IMR-90 (cell line): ENCODE measurements at regions not wholly inside any gene's neighbourhood (a gene's known extent, or its start where the extent isn't known, plus 50 kb on each side); places are given as distances from the start of the nearest gene placed in this dataset.

ENCODE experiments used
- ATAC-seq: fragments of 200-7000 bp; cut with Tn5 transposase; 2 replicates; pipeline ENCODE4 v1.9.1; 2020; ENCODE audit warnings: low read depth, mild to moderate bottlenecking, moderate library complexity
- BruUV-seq: library from RNA; stranded (reverse); fragments of 400-500 nt; replicated peaks from 2 replicates; lab custom pipeline; 2021; lab: Mats Ljungman, UMichigan
- CTCF ChIA-PET: fragments of 300-600 bp; formaldehyde crosslinking; extraction: SDS; loops from one replicate; lab custom pipeline; 2021; ENCODE audit warnings: antibody characterized with exemption; lab: Yijun Ruan, JAX
- POLR2A ChIA-PET: fragments of 300-600 bp; sonication (Branson Sonifier 250); formaldehyde crosslinking; loops from one replicate; lab custom pipeline; 2022; ENCODE audit warnings: antibody characterized with exemption; ENCODE audit not compliant: unreplicated experiment; lab: Charles Lee
- DNase-seq: peaks from one replicate; pipeline ENCODE4 v3.0.0; 2013
- H2AFZ ChIP-seq: replicated peaks from 2 replicates; pipeline ENCODE3; 2013; ENCODE audit warnings: low read length, mild to moderate bottlenecking; ENCODE audit not compliant: poor library complexity
- H2AK5ac ChIP-seq: 2 replicates; pipeline ENCODE4 v1.6.1; 2013; ENCODE audit warnings: low read depth, low read length, inconsistent platforms
- H2AK9ac ChIP-seq: replicated peaks from 2 replicates; pipeline ENCODE3; 2013; ENCODE audit warnings: mild to moderate bottlenecking, low read depth, low read length, moderate library complexity; ENCODE audit not compliant: poor library complexity
- H2BK120ac ChIP-seq: 2 replicates; pipeline ENCODE4 v1.6.1; 2013; ENCODE audit warnings: low read depth, low read length, inconsistent platforms
- H2BK15ac ChIP-seq: 3 replicates; pipeline ENCODE4 v1.6.1; 2013; ENCODE audit warnings: low read depth, low read length, inconsistent platforms
- H2BK20ac ChIP-seq: 2 replicates; pipeline ENCODE4 v1.6.1; 2013; ENCODE audit warnings: low read depth, mild to moderate bottlenecking, inconsistent platforms, low read length, moderate library complexity
- H2BK5ac ChIP-seq: 2 replicates; pipeline ENCODE4 v1.6.1; 2013; ENCODE audit warnings: mild to moderate bottlenecking, low read depth, low read length, inconsistent platforms; ENCODE audit not compliant: poor library complexity, severe bottlenecking
- H3K14ac ChIP-seq: replicated peaks from 2 replicates; pipeline ENCODE4 v1.6.1; 2013; ENCODE audit warnings: low read depth, low read length, inconsistent platforms
- H3K18ac ChIP-seq: 2 replicates; pipeline ENCODE4 v1.6.1; 2013; ENCODE audit warnings: low read depth, low read length, control low read depth
- H3K23ac ChIP-seq: 2 replicates; pipeline ENCODE4 v1.6.1; 2013; ENCODE audit warnings: low read depth, low read length, inconsistent platforms
- H3K27ac ChIP-seq: 2 replicates; pipeline ENCODE4 v1.5.1; 2013; ENCODE audit warnings: mild to moderate bottlenecking, control low read depth, low read length; ENCODE audit not compliant: insufficient read depth
- H3K27me3 ChIP-seq: 2 replicates; pipeline ENCODE4 v1.6.1; 2013; ENCODE audit warnings: low read length; ENCODE audit not compliant: control insufficient read depth, insufficient read depth
- H3K36me3 ChIP-seq: 2 replicates; pipeline ENCODE4 v1.6.1; 2013; ENCODE audit warnings: low read length, mixed read lengths; ENCODE audit not compliant: control insufficient read depth, insufficient read depth
- H3K4ac ChIP-seq: 2 replicates; pipeline ENCODE4 v1.6.1; 2013; ENCODE audit warnings: low read depth, low read length, inconsistent platforms
- H3K4me1 ChIP-seq: 2 replicates; pipeline ENCODE4 v1.6.1; 2013; ENCODE audit warnings: low read length, mixed read lengths; ENCODE audit not compliant: control insufficient read depth, insufficient read depth
- H3K4me2 ChIP-seq: 2 replicates; pipeline ENCODE4 v1.6.1; 2013; ENCODE audit warnings: low read depth, mild to moderate bottlenecking, control low read depth, low read length, moderate library complexity
- H3K4me3 ChIP-seq: 2 replicates; pipeline ENCODE4 v1.5.1; 2013; ENCODE audit warnings: low read depth, mild to moderate bottlenecking, control low read depth, low read length, moderate library complexity; ENCODE audit not compliant: insufficient read depth
- H3K56ac ChIP-seq: 2 replicates; pipeline ENCODE4 v1.6.1; 2013; ENCODE audit warnings: low read length, inconsistent platforms; ENCODE audit not compliant: insufficient read depth; ENCODE audit errors: extremely low read depth
- H3K79me1 ChIP-seq, 2 experiments: 2 replicates each; pipeline ENCODE4 v1.6.1; 2013; ENCODE audit warnings: low read length in 2 of 2, inconsistent platforms in 1 of 2, low read depth in 1 of 2
- H3K9ac ChIP-seq: 2 replicates; pipeline ENCODE4 v1.6.1; 2013; ENCODE audit warnings: low read depth, low read length, control low read depth
- H3K9me1 ChIP-seq: 2 replicates; pipeline ENCODE4 v1.6.1; 2013; ENCODE audit warnings: low read length, inconsistent platforms; ENCODE audit not compliant: insufficient read depth
- H3K9me3 ChIP-seq: 2 replicates; pipeline ENCODE4 v1.6.1; 2013; ENCODE audit warnings: low read length; ENCODE audit not compliant: control insufficient read depth, insufficient read depth
- H4K20me1 ChIP-seq: 2 replicates; pipeline ENCODE4 v1.6.1; 2013; ENCODE audit warnings: low read length, inconsistent platforms; ENCODE audit not compliant: insufficient read depth
- H4K5ac ChIP-seq: 2 replicates; pipeline ENCODE4 v1.6.1; 2013; ENCODE audit warnings: mild to moderate bottlenecking, low read depth, low read length, control low read depth
- H4K8ac ChIP-seq, 2 experiments: 2 replicates each; pipeline ENCODE4 v1.6.1; 2013; ENCODE audit warnings: low read depth in 2 of 2, low read length in 2 of 2, control low read depth in 1 of 2, inconsistent platforms in 1 of 2
- H4K91ac ChIP-seq: 2 replicates; pipeline ENCODE4 v1.6.1; 2013; ENCODE audit warnings: low read depth, low read length, inconsistent platforms; ENCODE audit not compliant: insufficient read depth
- CEBPB ChIP-seq: IDR thresholded peaks from 2 replicates; pipeline ENCODE4 v1.6.1; 2012; ENCODE audit warnings: low read depth, low read length, improper control_type of control experiment
- MAFK ChIP-seq: IDR thresholded peaks from 2 replicates; pipeline ENCODE4 v1.6.1; 2012; ENCODE audit warnings: low read depth, low read length, improper control_type of control experiment
- MAZ ChIP-seq: IDR thresholded peaks from 2 replicates; pipeline ENCODE4 v1.6.1; 2012; ENCODE audit warnings: low read depth, mild to moderate bottlenecking, low read length, improper control_type of control experiment, moderate library complexity, borderline replicate concordance
- MXI1 ChIP-seq: IDR thresholded peaks from 2 replicates; pipeline ENCODE4 v1.6.1; 2012; ENCODE audit warnings: low read depth, mild to moderate bottlenecking, low read length, moderate library complexity, borderline replicate concordance
- NFE2L2 ChIP-seq: fragments of 150-350 bp; IDR thresholded peaks from 2 replicates; pipeline ENCODE4 v1.6.1; 2016; ENCODE audit warnings: low read depth, mild to moderate bottlenecking, low read length
- SMC3 ChIP-seq: fragments of 150-350 bp; IDR thresholded peaks from 2 replicates; pipeline ENCODE4 v1.6.1; 2016; ENCODE audit warnings: low read depth, mild to moderate bottlenecking, antibody characterized with exemption, low read length, moderate library complexity
- USF2 ChIP-seq: fragments of 150-350 bp; IDR thresholded peaks from 2 replicates; pipeline ENCODE4 v1.6.1; 2017; ENCODE audit warnings: mild to moderate bottlenecking, antibody characterized with exemption, low read length, low read depth
- WGBS, 2 experiments: methylation state at CpG; one replicate each; pipeline versions ENCODE4 v1.1.5 to v1.1.7; 2013; ENCODE audit warnings: missing lambda C conversion rate in 2 of 2; ENCODE audit not compliant: insufficient read length in 1 of 2; ENCODE audit errors: extremely low coverage in 2 of 2; 5-methylcytosine and 5-hydroxymethylcytosine counted together
- dilution Hi-C: fragments of 300-500 bp; cut with HindIII; formaldehyde crosslinking; loops from one replicate; pipeline ENCODE4 v1.14.3; 2018; ENCODE audit warnings: low sequenced_read_pairs; ENCODE audit not compliant: unreplicated experiment
- in situ Hi-C: fragments of 300-500 bp; cut with MboI; formaldehyde crosslinking; loops from 3 replicates; pipeline ENCODE4 v1.14.3; 2019; ENCODE audit warnings: low sequenced_read_pairs, inconsistent platforms, mixed read lengths
- intact Hi-C: fragments of 100-400 bp; cut with micrococcal nuclease; formaldehyde crosslinking; loops from 2 replicates; pipeline ENCODE4 v1.10.0; 2022

GRCh38 chr2:199092419-199092818, 365.3 kb downstream of the SATB2 start:
- WGBS, 2 experiments, result 80% methylated on average over 1 of the region's 2 CpGs; no CpG with 5 or more reads in 1 of the 2 experiments
- no TSS peak for BruUV-seq
- CTCF ChIA-PET, result interaction anchor here (1.0 kb wide), 1 partner anchor 15 kb away, joined by 3 read pairs; no protein-coding TSS in a partner anchor

More at GRCh38 chr2:199092419-199092818, 365.3 kb downstream of the SATB2 start:
- Histone ChIP-seq H2BK120ac (no peak overlapping the region), H3K56ac (no peak overlapping the region), H2AFZ (no peak overlapping the region), H3K9ac (no peak overlapping the region), H2AK9ac (peak overlapping the region; percentile 40), H4K5ac (no peak overlapping the region), H2AK5ac (no peak overlapping the region), H3K9me3 (no peaks in the 10 kb centered on the region), H3K27ac (no peak overlapping the region), H4K8ac (no peak overlapping the region), H3K14ac (no peak overlapping the region), H3K27me3 (no peaks in the 10 kb centered on the region), H3K23ac (no peak overlapping the region), H2BK20ac (no peak overlapping the region), H3K9me1 (no peaks in the 10 kb centered on the region), H2BK5ac (no peak overlapping the region), H4K91ac (no peak overlapping the region), H3K36me3 (no peaks in the 10 kb centered on the region), H3K18ac (no peak overlapping the region), H3K4me1 (no peaks in the 10 kb centered on the region), H3K4ac (no peak overlapping the region), H3K79me1 (no peaks in the 10 kb centered on the region), H2BK15ac (no peak overlapping the region), H4K20me1 (no peaks in the 10 kb centered on the region), H3K4me3 (no peak overlapping the region), H3K4me2 (no peak overlapping the region)
- POLR2A ChIA-PET, result no interaction called here
- no peak for TF ChIP-seq NFE2L2
- TF ChIP-seq USF2, result no peak
- TF ChIP-seq MXI1, result no peak
- TF ChIP-seq MAZ, result no peak
- no peak for TF ChIP-seq MAFK
- no peak for TF ChIP-seq SMC3
- no peak for TF ChIP-seq CEBPB
- in situ Hi-C loops, result no loop called here
- ATAC-seq (no peak), DNase-seq (no peak)
- dilution Hi-C loops, result no loop called here
- intact Hi-C loops, result no loop called here
